Midbrain (tissue), 1 donor: ENCODE measurements at regions not wholly inside any gene's neighbourhood (a gene's known extent, or its start where the extent isn't known, plus 50 kb on each side); places are given as distances from the start of the nearest gene placed in this dataset.

ENCODE experiments used
- DNase-seq: peaks from one replicate; lab custom pipeline; 2025; lab: John Stamatoyannopoulos, UW

GRCh38 chr3:162193148-162194095 lies 696.8 kb downstream of the OTOL1 start:
- DNase-seq = no peak

GRCh38 chr3:162195147-162195546 lies 698.5 kb downstream of the OTOL1 start:
- no peak for DNase-seq

- no peak for DNase-seq
Observed at GRCh38 chr3:162196964-162197363, 700.4 kb downstream of the OTOL1 start.

- no peak for DNase-seq
Observed at GRCh38 chr3:162200836-162201235, 704.2 kb downstream of the OTOL1 start.

GRCh38 chr3:162206648-162207047 lies 710.0 kb downstream of the OTOL1 start:
- no peak for DNase-seq

GRCh38 chr3:162211470-162211869 lies 714.9 kb downstream of the OTOL1 start:
- DNase-seq = no peak

- no peak for DNase-seq
Observed at GRCh38 chr3:162213196-162213595, 716.6 kb downstream of the OTOL1 start.

GRCh38 chr3:162213956-162214355 lies 717.3 kb downstream of the OTOL1 start:
- no peak for DNase-seq

- DNase-seq = peak; percentile 10
Observed at GRCh38 chr3:162217647-162218046, 721.0 kb downstream of the OTOL1 start.

GRCh38 chr3:162218479-162218878 lies 721.9 kb downstream of the OTOL1 start:
- no peak for DNase-seq

- DNase-seq = no peak
Observed at GRCh38 chr3:162224746-162225145, 728.1 kb downstream of the OTOL1 start.

- no peak for DNase-seq
Observed at GRCh38 chr3:162236949-162237348, 740.3 kb downstream of the OTOL1 start.

GRCh38 chr3:162250782-162251181 lies 754.2 kb downstream of the OTOL1 start:
- no peak for DNase-seq

GRCh38 chr3:162262129-162262528 lies 765.5 kb downstream of the OTOL1 start:
- DNase-seq = no peak

GRCh38 chr3:162263596-162263995 lies 767.0 kb downstream of the OTOL1 start:
- DNase-seq = no peak

- DNase-seq = no peak
Observed at GRCh38 chr3:162269636-162270458, 773.2 kb downstream of the OTOL1 start.

GRCh38 chr3:162274070-162274469 lies 777.5 kb downstream of the OTOL1 start:
- no peak for DNase-seq

- DNase-seq = no peak
Observed at GRCh38 chr3:162278834-162279233, 782.2 kb downstream of the OTOL1 start.

- DNase-seq = no peak
Observed at GRCh38 chr3:162285259-162285658, 788.7 kb downstream of the OTOL1 start.

GRCh38 chr3:162287600-162287999 lies 791.0 kb downstream of the OTOL1 start:
- DNase-seq = no peak

- DNase-seq = no peak
Observed at GRCh38 chr3:162292409-162292808, 795.8 kb downstream of the OTOL1 start.

GRCh38 chr3:162295323-162295983 lies 798.8 kb downstream of the OTOL1 start:
- DNase-seq = no peak
